Liver (tissue), 8 donors: ENCODE measurements at regions not wholly inside any gene's neighbourhood (a gene's known extent, or its start where the extent isn't known, plus 50 kb on each side); places are given as distances from the start of the nearest gene placed in this dataset.

Source experiments
- DNase-seq: peaks from one replicate; pipeline ENCODE4 v3.0.0-alpha.2; 2017; ENCODE audit warnings: low spot score
- H3K27ac ChIP-seq, 2 donors: one replicate each; pipeline ENCODE4 v1.7.0; 2013; ENCODE audit warnings: inconsistent platforms in 2 of 2, low read length in 2 of 2, control low read depth in 1 of 2, low read depth in 1 of 2, mild to moderate bottlenecking in 1 of 2
- H3K27me3 ChIP-seq, 4 donors: one replicate each; pipeline versions ENCODE4 v1.6.1 to v1.7.0; 2013; ENCODE audit warnings: low read length in 3 of 4, inconsistent platforms in 1 of 4, mild to moderate bottlenecking in 1 of 4, moderate library complexity in 1 of 4; ENCODE audit not compliant: control insufficient read depth in 4 of 4, insufficient read depth in 4 of 4
- H3K36me3 ChIP-seq, 4 donors: one replicate each; pipeline versions ENCODE4 v1.6.1 to v1.7.0; 2013; ENCODE audit warnings: low read length in 3 of 4, mild to moderate bottlenecking in 3 of 4, low read depth in 1 of 4, moderate library complexity in 1 of 4; ENCODE audit not compliant: control insufficient read depth in 4 of 4, insufficient read depth in 3 of 4
- H3K4me1 ChIP-seq, 4 donors: one replicate each; pipeline versions ENCODE4 v1.6.1 to v1.7.0; 2013; ENCODE audit warnings: low read length in 3 of 4, mild to moderate bottlenecking in 3 of 4, moderate library complexity in 1 of 4; ENCODE audit not compliant: control insufficient read depth in 4 of 4, insufficient read depth in 4 of 4
- H3K4me3 ChIP-seq, 3 donors: one replicate each; pipeline versions ENCODE4 v1.6.1 to v1.7.0; 2013; ENCODE audit warnings: low read length in 3 of 3, control low read depth in 1 of 3, low read depth in 1 of 3, mild to moderate bottlenecking in 1 of 3
- H3K9ac ChIP-seq, 2 donors: one replicate each; pipeline ENCODE4 v1.7.0; 2013; ENCODE audit warnings: low read length in 2 of 2, mild to moderate bottlenecking in 2 of 2, moderate library complexity in 2 of 2, control low read depth in 1 of 2, low read depth in 1 of 2
- H3K9me3 ChIP-seq, 4 donors: one replicate each; pipeline versions ENCODE4 v1.6.1 to v1.7.0; 2013; ENCODE audit warnings: low read length in 3 of 4; ENCODE audit not compliant: control insufficient read depth in 4 of 4
- ATF3 ChIP-seq: IDR thresholded peaks from 2 replicates; pipeline ENCODE4 v1.6.1; 2016; ENCODE audit warnings: antibody characterized with exemption
- CTCF ChIP-seq: fragments of 150-350 bp; IDR thresholded peaks from 2 replicates; pipeline ENCODE4 v1.5.1; 2017; ENCODE audit warnings: improper control_type of control experiment, low read depth, low read length; ENCODE audit not compliant: missing input control
- EGR1 ChIP-seq, 2 donors: IDR thresholded peaks; 2 replicates each; pipeline ENCODE4 v1.6.1; 2016 to 2018; ENCODE audit warnings: antibody characterized with exemption in 2 of 2, low read depth in 2 of 2
- FOXA1 ChIP-seq: IDR thresholded peaks from 2 replicates; pipeline ENCODE4 v1.6.1; 2016; ENCODE audit warnings: antibody characterized with exemption
- GABPA ChIP-seq, 2 donors: IDR thresholded peaks in 1 of 2; conservative IDR thresholded peaks in 1 of 2; 2 replicates each; pipeline ENCODE4 v1.6.1; 2016; ENCODE audit warnings: antibody characterized with exemption in 2 of 2, mild to moderate bottlenecking in 1 of 2, moderate library complexity in 1 of 2
- HNF4A ChIP-seq, 2 donors: conservative IDR thresholded peaks; 2 replicates each; pipeline ENCODE4 v1.6.1; 2016; ENCODE audit warnings: antibody characterized with exemption in 2 of 2, mild to moderate bottlenecking in 2 of 2
- HNF4G ChIP-seq: IDR thresholded peaks from 2 replicates; pipeline ENCODE4 v1.6.1; 2016; ENCODE audit warnings: antibody characterized with exemption
- JUND ChIP-seq, 2 donors: IDR thresholded peaks; 2 replicates each; pipeline ENCODE4 v1.6.1; 2016; ENCODE audit warnings: antibody characterized with exemption in 2 of 2
- NR2F2 ChIP-seq: IDR thresholded peaks from 2 replicates; pipeline ENCODE4 v1.6.1; 2016; ENCODE audit warnings: antibody characterized with exemption
- RAD21 ChIP-seq, 2 donors: IDR thresholded peaks; 2 replicates each; pipeline ENCODE4 v1.6.1; 2016; ENCODE audit warnings: antibody characterized with exemption in 2 of 2, mild to moderate bottlenecking in 2 of 2
- REST ChIP-seq: IDR thresholded peaks from 2 replicates; pipeline ENCODE4 v1.6.1; 2016; ENCODE audit warnings: antibody characterized with exemption, mild to moderate bottlenecking
- RXRA ChIP-seq, 2 donors: IDR thresholded peaks; 2 replicates each; pipeline ENCODE4 v1.6.1; 2017 to 2018; ENCODE audit warnings: antibody characterized with exemption in 2 of 2, mild to moderate bottlenecking in 1 of 2
- SP1 ChIP-seq: IDR thresholded peaks from 2 replicates; pipeline ENCODE4 v1.6.1; 2018; ENCODE audit warnings: antibody characterized with exemption, mild to moderate bottlenecking
- TAF1 ChIP-seq: conservative IDR thresholded peaks from 2 replicates; pipeline ENCODE4 v1.6.1; 2016; ENCODE audit warnings: antibody characterized with exemption, mild to moderate bottlenecking
- YY1 ChIP-seq: IDR thresholded peaks from 2 replicates; pipeline ENCODE4 v1.6.1; 2016; ENCODE audit warnings: antibody characterized with exemption, mild to moderate bottlenecking
- ZBTB33 ChIP-seq: IDR thresholded peaks from 2 replicates; pipeline ENCODE4 v1.6.1; 2016; ENCODE audit warnings: antibody characterized with exemption
- WGBS: extraction: QIAGEN DNeasy Blood & Tissue Kit; methylation state at CpG from one replicate; pipeline ENCODE4 v1.1.7; 2013; 5-methylcytosine and 5-hydroxymethylcytosine counted together
- TF ChIP-seq, protein P1 (sequence below): IDR thresholded peaks from 2 replicates; pipeline ENCODE4 v1.6.1; 2016; ENCODE audit warnings: antibody characterized with exemption
- donor health status: healthy.
- donor health status: healthy.
- donor health status: healthy.
- donor health status: healthy.
- donor health status: healthy.

GRCh38 chr1:70717656-70718055 lies 306.6 kb downstream of the CTH start:
- Histone ChIP-seq H3K27ac (no peak overlapping the region), H3K9ac (no peak overlapping the region), H3K36me3 (no peaks in the 10 kb centered on the region), H3K4me1 (no peaks in the 10 kb centered on the region), H3K9me3 (no peaks in the 10 kb centered on the region), H3K4me3 (no peak overlapping the region), H3K27me3 (no peaks in the 10 kb centered on the region)
- TF ChIP-seq SP1 (no peak), RAD21 (IDR thresholded peaks at IDR 0.05) (no peak), EGR1 (IDR thresholded peaks at IDR 0.05; ENCODE audit: low read depth in 2 of 2) (no peak), JUND (IDR thresholded peaks at IDR 0.05) (no peak), HNF4G (no peak), NR2F2 (no peak), REST (no peak), GABPA (IDR thresholded peaks at IDR 0.05 in 1 of 2, conservative IDR thresholded peaks at IDR 0.05 in 1 of 2) (no peak), RXRA (IDR thresholded peaks at IDR 0.05) (no peak), FOXA1 (no peak), HNF4A (conservative IDR thresholded peaks at IDR 0.05) (no peak), CTCF (no peak)
- TF ChIP-seq, protein P1, sequence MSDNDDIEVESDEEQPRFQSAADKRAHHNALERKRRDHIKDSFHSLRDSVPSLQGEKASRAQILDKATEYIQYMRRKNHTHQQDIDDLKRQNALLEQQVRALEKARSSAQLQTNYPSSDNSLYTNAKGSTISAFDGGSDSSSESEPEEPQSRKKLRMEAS = no peak
- DNase-seq = no peak
- WGBS = 49% methylated on average over 1 of the region's 1 CpG

DNA sequence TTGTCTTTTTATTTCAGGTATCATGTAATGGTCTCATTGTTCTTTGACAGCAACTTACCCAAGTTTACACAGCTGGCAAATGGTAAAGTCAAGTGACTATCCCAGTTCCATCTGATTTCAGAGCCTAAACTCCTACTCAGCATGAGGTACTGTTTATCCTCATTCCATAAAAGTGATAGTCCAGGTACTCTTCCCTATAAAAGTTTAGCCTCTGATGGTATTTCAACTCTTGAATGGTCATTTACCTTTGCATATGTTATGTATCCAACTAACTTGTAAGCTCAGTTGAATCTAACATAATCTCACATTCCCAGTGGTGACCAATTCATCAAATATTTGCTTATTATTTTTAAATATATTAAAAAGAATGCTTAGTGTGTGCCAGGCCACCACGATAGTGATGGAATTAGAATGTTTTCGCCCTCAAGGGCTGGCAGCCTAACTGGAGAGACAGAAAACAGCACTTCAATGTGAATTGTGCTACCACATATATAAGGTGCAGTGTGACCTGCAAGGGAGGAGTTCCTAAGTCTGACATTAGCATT lies 307.1 kb downstream of the CTH start:
- Histone ChIP-seq H3K9me3 (no peaks in the 10 kb centered on the region), H3K27ac (no peak overlapping the region), H3K4me3 (no peak overlapping the region), H3K9ac (no peak overlapping the region), H3K27me3 (no peaks in the 10 kb centered on the region), H3K36me3 (no peaks in the 10 kb centered on the region), H3K4me1 (no peaks in the 10 kb centered on the region)
- DNase-seq = no peak
- TF ChIP-seq ATF3 = no peak
- no peak for TF ChIP-seq YY1
- TF ChIP-seq SP1 = no peak
- TF ChIP-seq GABPA (IDR thresholded peaks at IDR 0.05 in 1 of 2, conservative IDR thresholded peaks at IDR 0.05 in 1 of 2) = no peak
- TF ChIP-seq, protein P1 = no peak
- TF ChIP-seq TAF1 = no peak
- no peak for TF ChIP-seq ZBTB33
- no peak for TF ChIP-seq JUND (IDR thresholded peaks at IDR 0.05)
- WGBS = 48% methylated on average over 2 of the region's 2 CpGs
